Panc1 (cell line): ENCODE measurements at regions not wholly inside any gene's neighbourhood (a gene's known extent, or its start where the extent isn't known, plus 50 kb on each side); places are given as distances from the start of the nearest gene placed in this dataset.
"Not testable (repeated sequence)": the region's sequence is repeated elsewhere in the genome, so short reads cannot be mapped to it uniquely, and the experiment has no call there.

Source experiments
- ATAC-seq: fragments of 200-7000 bp; cut with Tn5 transposase; 2 replicates; pipeline ENCODE4 v1.9.1; 2020; ENCODE audit warnings: mild to moderate bottlenecking, moderate library complexity
- BruUV-seq: library from RNA; stranded (reverse); fragments of 400-500 nt; replicated peaks from 2 replicates; lab custom pipeline; 2021; lab: Mats Ljungman, UMichigan
- CTCF ChIA-PET: fragments of 300-600 bp; sonication (Branson Sonifier 250); formaldehyde crosslinking; loops from one replicate; lab custom pipeline; 2022; ENCODE audit warnings: antibody characterized with exemption; lab: Charles Lee
- POLR2A ChIA-PET: fragments of 300-600 bp; sonication (Branson Sonifier 250); formaldehyde crosslinking; loops from one replicate; lab custom pipeline; 2022; ENCODE audit warnings: antibody characterized with exemption; lab: Charles Lee
- DNase-seq: peaks from one replicate; pipeline ENCODE4 v3.0.0-alpha.2; 2010; ENCODE audit warnings: low read depth, low spot score
- H3K27ac ChIP-seq: 2 replicates; pipeline ENCODE4 v1.5.1; 2011; ENCODE audit warnings: mild to moderate bottlenecking, low read length, inconsistent platforms
- H3K27me3 ChIP-seq: fragments of 200-500 bp; sonication (Bioruptor generic); 2 replicates; pipeline ENCODE4 v1.6.0; 2014; ENCODE audit warnings: low read length, inconsistent platforms; ENCODE audit not compliant: control insufficient read depth, insufficient read depth
- H3K36me3 ChIP-seq: fragments of 200-500 bp; sonication (Bioruptor generic); 2 replicates; pipeline ENCODE4 v1.5.1; 2014; ENCODE audit warnings: inconsistent platforms, mild to moderate bottlenecking, low read length, moderate library complexity; ENCODE audit not compliant: control insufficient read depth, insufficient read depth
- H3K4me1 ChIP-seq: 2 replicates; pipeline ENCODE4 v1.5.1; 2011; ENCODE audit warnings: inconsistent platforms, mild to moderate bottlenecking, low read length, moderate library complexity; ENCODE audit not compliant: control insufficient read depth, insufficient read depth
- H3K4me3 ChIP-seq, 2 experiments: 2 replicates each; pipeline ENCODE4 v1.5.1; 2011 to 2012; ENCODE audit warnings: low read depth in 2 of 2, low read length in 2 of 2, mild to moderate bottlenecking in 2 of 2, inconsistent platforms in 1 of 2, moderate library complexity in 1 of 2
- H3K9me3 ChIP-seq: fragments of 200-500 bp; sonication (Bioruptor generic); 2 replicates; pipeline ENCODE4 v1.5.1; 2014; ENCODE audit warnings: low read depth, mild to moderate bottlenecking, inconsistent platforms, low read length, moderate library complexity; ENCODE audit not compliant: control insufficient read depth, insufficient read depth
- CTCF ChIP-seq: fragments of 450-650 bp; IDR thresholded peaks from 2 replicates; pipeline ENCODE4 v1.5.1; 2017; ENCODE audit warnings: mild to moderate bottlenecking
- POLR2AphosphoS5 ChIP-seq: IDR thresholded peaks from 2 replicates; pipeline ENCODE4 v1.6.1; 2012; ENCODE audit warnings: mild to moderate bottlenecking, low read depth, low read length, moderate library complexity
- REST ChIP-seq, 2 experiments: IDR thresholded peaks; 2 replicates each; pipeline ENCODE4 v1.6.1; 2011 to 2012; ENCODE audit warnings: low read depth in 2 of 2, control low read depth in 1 of 2, low read length in 1 of 2, mild to moderate bottlenecking in 1 of 2, moderate library complexity in 1 of 2; ENCODE audit not compliant: insufficient read depth in 1 of 2
- SIN3A ChIP-seq: IDR thresholded peaks from 2 replicates; pipeline ENCODE4 v1.6.1; 2012; ENCODE audit warnings: low read depth, mild to moderate bottlenecking, low read length, moderate library complexity, borderline replicate concordance; ENCODE audit not compliant: insufficient read depth
- TCF7L2 ChIP-seq: IDR thresholded peaks from 2 replicates; pipeline ENCODE4 v1.6.1; 2011; ENCODE audit warnings: mild to moderate bottlenecking, low read depth, low read length, inconsistent platforms
- in situ Hi-C: cut with HindIII; loops from 2 replicates; pipeline ENCODE4 v1.10.0; 2016; ENCODE audit warnings: low sequenced_read_pairs, low pct_unique_long_range_greater_than_20kb
- intact Hi-C: fragments of 100-400 bp; cut with micrococcal nuclease; formaldehyde crosslinking; loops from one replicate; pipeline ENCODE4 v1.10.0; 2022; ENCODE audit not compliant: unreplicated experiment

- H3K4me3 ChIP-seq = no peak overlapping the region
- intact Hi-C loops = no loop called here
- H3K27ac ChIP-seq = no peak overlapping the region
- H3K36me3 ChIP-seq = no peaks in the 10 kb centered on the region
- no peak for ATAC-seq
- in situ Hi-C loops = no loop called here
- no peaks in the 10 kb centered on the region for H3K9me3 ChIP-seq
- CTCF ChIA-PET = no interaction called here
- no peaks in the 10 kb centered on the region for H3K27me3 ChIP-seq
- no TSS peak for BruUV-seq
- no peak for TF ChIP-seq REST (IDR thresholded peaks at IDR 0.05; ENCODE audit: insufficient read depth in 1 of 2, low read depth in 2 of 2, low read length in 1 of 2)
- no peak for TF ChIP-seq POLR2AphosphoS5
- no peak for TF ChIP-seq TCF7L2
- no peak for TF ChIP-seq CTCF
- TF ChIP-seq SIN3A = no peak
- no peaks in the 10 kb centered on the region for H3K4me1 ChIP-seq
- POLR2A ChIA-PET = no interaction called here
- no peak for DNase-seq
These were observed 150.3 kb upstream of the ALG10B start for GRCh38 chr12:38166225-38166624.

GRCh38 chr12:38175538-38175937 is 141.0 kb upstream of the ALG10B start:
- in situ Hi-C loops (no loop called here), intact Hi-C loops (loop anchor here (10.0 kb wide), 1 partner anchor 69 kb away; no protein-coding TSS in a partner anchor)
- Histone ChIP-seq H3K4me3 (no peak overlapping the region), H3K27ac (no peak overlapping the region), H3K9me3 (no peaks in the 10 kb centered on the region), H3K27me3 (no peaks in the 10 kb centered on the region), H3K4me1 (no peaks in the 10 kb centered on the region), H3K36me3 (no peaks in the 10 kb centered on the region)
- TF ChIP-seq POLR2AphosphoS5 (no peak), CTCF (no peak), TCF7L2 (no peak), REST (IDR thresholded peaks at IDR 0.05; ENCODE audit: insufficient read depth in 1 of 2, low read depth in 2 of 2, low read length in 1 of 2) (no peak), SIN3A (no peak)
- no peak for ATAC-seq
- ChIA-PET CTCF (no interaction called here), POLR2A (no interaction called here)
- no peak for DNase-seq
- no TSS peak for BruUV-seq

DNA sequence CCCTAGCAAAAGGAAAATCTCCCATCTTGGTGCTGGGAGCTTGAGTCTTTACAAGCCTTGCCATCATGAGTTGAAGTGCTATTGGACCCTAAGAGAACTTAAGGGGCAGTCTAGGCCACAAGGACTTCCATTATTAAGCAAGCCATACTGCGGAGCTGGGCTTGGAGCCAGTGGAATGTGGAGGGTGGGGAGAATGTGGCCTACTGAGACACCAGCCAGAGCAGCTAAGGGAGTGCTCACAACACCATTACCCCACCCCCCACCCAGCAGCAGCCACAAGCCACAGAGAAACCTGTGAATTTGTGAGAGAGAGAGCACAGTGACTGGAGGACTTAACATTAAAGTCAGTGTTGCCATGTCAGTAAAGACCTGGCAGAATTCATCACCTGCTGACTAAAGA is 133.0 kb upstream of the ALG10B start:
- ATAC-seq, H3K27me3 ChIP-seq, POLR2A ChIA-PET, H3K4me3 ChIP-seq, H3K27ac ChIP-seq, intact Hi-C loops, in situ Hi-C loops, DNase-seq, CTCF ChIA-PET, H3K36me3 ChIP-seq, H3K9me3 ChIP-seq, H3K4me1 ChIP-seq, BruUV-seq: not testable (repeated sequence)

DNA sequence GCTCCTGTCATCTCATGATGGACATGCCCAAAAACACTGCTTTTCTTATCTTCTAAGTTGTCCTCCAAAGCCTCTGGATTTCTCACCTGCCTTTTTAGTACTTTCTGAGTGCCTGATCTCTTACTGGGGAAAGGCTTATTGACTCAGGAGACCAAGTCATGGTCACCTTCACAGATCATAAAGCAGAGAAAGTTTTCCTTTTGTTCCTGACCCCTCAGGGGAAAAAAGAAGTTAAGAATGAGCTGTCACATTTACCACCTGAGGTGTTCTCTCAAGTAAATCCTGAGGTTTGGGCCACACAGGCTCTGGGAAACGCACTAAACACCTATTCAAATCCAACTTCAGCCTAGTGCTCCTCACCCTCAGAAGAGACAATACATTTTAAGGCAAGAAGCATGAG is 119.3 kb upstream of the ALG10B start:
- H3K27ac ChIP-seq, DNase-seq, in situ Hi-C loops, ATAC-seq, H3K27me3 ChIP-seq, BruUV-seq, H3K36me3 ChIP-seq, H3K9me3 ChIP-seq, intact Hi-C loops, POLR2A ChIA-PET, H3K4me1 ChIP-seq, H3K4me3 ChIP-seq: not testable (repeated sequence)
- CTCF ChIA-PET = interaction anchor here (0.7 kb wide), 1 partner anchor 709 kb away, joined by 9 read pairs; no protein-coding TSS in a partner anchor
